Body of pancreas (tissue), 4 donors: ENCODE measurements at regions not wholly inside any gene's neighbourhood (a gene's known extent, or its start where the extent isn't known, plus 50 kb on each side); places are given as distances from the start of the nearest gene placed in this dataset.

ENCODE experiments used
- ATAC-seq: fragments of 150-250 bp; one replicate; pipeline ENCODE4 v1.9.1; 2016
- DNase-seq, 4 donors: peaks; one replicate each; pipeline ENCODE4 v3.0.0-alpha.2; 2019
- H3K27ac ChIP-seq, 4 donors: fragments of 200-600 bp; sonication (generic); 1 replicate in 3 of 4; 2 replicates in 1 of 4; pipeline versions ENCODE4 v1.5.1 to v1.6.1; 2016 to 2019; ENCODE audit warnings: mild to moderate bottlenecking in 1 of 4, mixed read lengths in 1 of 4, moderate library complexity in 1 of 4
- H3K27me3 ChIP-seq, 2 donors: fragments of 200-600 bp; sonication (generic); one replicate each; pipeline ENCODE4 v1.6.0; 2016; ENCODE audit warnings: mild to moderate bottlenecking in 1 of 2
- H3K36me3 ChIP-seq, 2 donors: fragments of 200-600 bp; sonication (generic); replicated peaks in 1 of 2; 2 replicates each; pipeline ENCODE4 v1.5.1; 2016; ENCODE audit warnings: low read depth in 2 of 2; ENCODE audit not compliant: insufficient read depth in 1 of 2
- H3K4me1 ChIP-seq: fragments of 200-600 bp; sonication (generic); one replicate; pipeline ENCODE4 v1.6.0; 2016
- H3K4me3 ChIP-seq, 2 donors: fragments of 200-600 bp; sonication (generic); 1 replicate in 1 of 2; 2 replicates in 1 of 2; pipeline ENCODE4 v1.5.1; 2016 to 2019
- H3K9me3 ChIP-seq, 3 donors: fragments of 200-600 bp; sonication (generic); 1 replicate in 2 of 3; 2 replicates in 1 of 3; pipeline ENCODE4 v1.5.1; 2016
- POLR2A ChIP-seq, 3 donors: fragments of 450-650 bp; IDR thresholded peaks; one replicate each; pipeline ENCODE4 v1.6.1; 2016; ENCODE audit warnings: antibody characterized with exemption in 3 of 3, mild to moderate bottlenecking in 2 of 3
- WGBS, 2 donors: methylation state at CpG; one replicate each; pipeline ENCODE4 v1.1.5; 2017; 5-methylcytosine and 5-hydroxymethylcytosine counted together
- intact Hi-C: fragments of 100-400 bp; cut with DNase I; formaldehyde crosslinking; loops from one replicate; pipeline ENCODE4 v1.15.1; 2023
- TF ChIP-seq, protein P1 (sequence below), 7 experiments: fragments of 450-650 bp in 4 of 7; fragments of 200-600 bp in 3 of 7; sonication (generic) in 3 of 7; IDR thresholded peaks; one replicate each; pipeline ENCODE4 v1.5.1; 2016 to 2019; ENCODE audit warnings: antibody characterized with exemption in 7 of 7

DNA sequence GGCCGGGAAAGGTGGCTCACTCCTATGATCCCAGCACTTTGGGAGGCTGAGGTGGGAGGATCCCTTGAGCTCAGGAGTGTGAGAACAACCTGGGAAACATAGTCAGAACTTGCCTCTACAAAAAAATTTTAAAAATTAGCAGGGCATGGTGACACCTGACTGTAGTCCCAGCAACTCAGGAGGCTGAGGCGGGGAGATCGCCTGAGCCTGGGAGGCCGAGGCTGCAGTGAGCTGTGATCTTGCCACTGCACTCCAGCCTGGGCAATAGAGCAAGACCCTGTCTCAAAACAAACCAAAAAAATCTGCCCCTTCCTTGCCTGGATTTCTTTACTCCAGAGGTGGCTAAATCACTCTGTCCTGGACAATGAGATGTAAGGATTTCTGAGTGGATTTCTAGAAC, 197.7 kb downstream of the NRP2 start:
- WGBS, 2 donors: 89 to 90% methylated on average over 4 of the region's 4 CpGs
- H3K9me3 ChIP-seq: no peaks in the 10 kb centered on the region
- H3K36me3 ChIP-seq: no peaks in the 10 kb centered on the region
- H3K27ac ChIP-seq: no peak overlapping the region
- intact Hi-C loops: no loop called here
- ATAC-seq (no peak), DNase-seq (no peak)
- H3K4me1 ChIP-seq: no peaks in the 10 kb centered on the region
- H3K4me3 ChIP-seq: no peak overlapping the region
- H3K27me3 ChIP-seq: no peaks in the 10 kb centered on the region
- TF ChIP-seq, protein P1, sequence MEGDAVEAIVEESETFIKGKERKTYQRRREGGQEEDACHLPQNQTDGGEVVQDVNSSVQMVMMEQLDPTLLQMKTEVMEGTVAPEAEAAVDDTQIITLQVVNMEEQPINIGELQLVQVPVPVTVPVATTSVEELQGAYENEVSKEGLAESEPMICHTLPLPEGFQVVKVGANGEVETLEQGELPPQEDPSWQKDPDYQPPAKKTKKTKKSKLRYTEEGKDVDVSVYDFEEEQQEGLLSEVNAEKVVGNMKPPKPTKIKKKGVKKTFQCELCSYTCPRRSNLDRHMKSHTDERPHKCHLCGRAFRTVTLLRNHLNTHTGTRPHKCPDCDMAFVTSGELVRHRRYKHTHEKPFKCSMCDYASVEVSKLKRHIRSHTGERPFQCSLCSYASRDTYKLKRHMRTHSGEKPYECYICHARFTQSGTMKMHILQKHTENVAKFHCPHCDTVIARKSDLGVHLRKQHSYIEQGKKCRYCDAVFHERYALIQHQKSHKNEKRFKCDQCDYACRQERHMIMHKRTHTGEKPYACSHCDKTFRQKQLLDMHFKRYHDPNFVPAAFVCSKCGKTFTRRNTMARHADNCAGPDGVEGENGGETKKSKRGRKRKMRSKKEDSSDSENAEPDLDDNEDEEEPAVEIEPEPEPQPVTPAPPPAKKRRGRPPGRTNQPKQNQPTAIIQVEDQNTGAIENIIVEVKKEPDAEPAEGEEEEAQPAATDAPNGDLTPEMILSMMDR (IDR thresholded peaks at IDR 0.05): no peak
- no peak for TF ChIP-seq POLR2A (IDR thresholded peaks at IDR 0.05)

DNA sequence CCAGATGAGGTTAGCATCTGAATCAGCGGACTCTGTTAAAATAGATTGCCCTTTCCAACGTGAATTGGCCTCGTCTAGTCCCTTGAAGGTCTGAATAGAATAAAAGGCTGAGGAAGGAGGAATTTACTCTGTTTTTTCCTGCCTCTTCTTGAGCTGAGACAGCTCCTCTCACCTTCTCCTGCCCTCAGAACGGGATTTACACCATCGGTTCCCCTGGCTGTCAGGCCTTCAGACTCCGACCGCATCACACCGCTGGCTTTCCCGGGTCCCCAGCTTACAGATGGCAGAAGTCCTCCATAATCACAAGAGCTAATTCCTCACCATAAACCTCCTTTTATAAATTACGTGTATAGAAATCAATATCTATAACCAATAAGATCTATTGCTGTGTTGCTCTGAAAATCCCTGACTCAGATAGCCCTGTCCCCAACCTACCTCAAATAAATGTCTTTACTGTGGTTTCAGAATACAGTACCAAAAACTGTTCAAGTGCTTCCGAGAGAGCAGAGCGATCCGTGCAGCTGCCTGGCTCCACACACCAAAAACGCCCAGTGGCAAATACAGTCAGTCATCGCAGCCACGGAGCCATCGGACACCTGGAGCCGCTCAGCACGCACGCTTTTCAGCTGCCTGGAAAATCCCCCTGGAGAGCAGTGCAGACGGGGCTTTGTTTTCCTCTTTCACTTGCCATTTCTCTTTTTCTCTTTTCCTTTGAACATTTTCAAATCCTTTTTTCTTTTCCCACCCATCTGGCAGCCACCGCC, 196.9 kb downstream of the NRP2 start:
- WGBS, 2 donors: 81 to 82% methylated on average over 22 of the region's 22 CpGs
- no peaks in the 10 kb centered on the region for H3K9me3 ChIP-seq
- no peaks in the 10 kb centered on the region for H3K36me3 ChIP-seq
- H3K4me3 ChIP-seq: no peak overlapping the region
- intact Hi-C loops: no loop called here
- H3K27me3 ChIP-seq: no peaks in the 10 kb centered on the region
- TF ChIP-seq, protein P1 (IDR thresholded peaks at IDR 0.05): no peak
- no peak for TF ChIP-seq POLR2A (IDR thresholded peaks at IDR 0.05)
- no peak for DNase-seq
- ATAC-seq: no peak
- no peak overlapping the region for H3K27ac ChIP-seq
- H3K4me1 ChIP-seq: no peaks in the 10 kb centered on the region

DNA sequence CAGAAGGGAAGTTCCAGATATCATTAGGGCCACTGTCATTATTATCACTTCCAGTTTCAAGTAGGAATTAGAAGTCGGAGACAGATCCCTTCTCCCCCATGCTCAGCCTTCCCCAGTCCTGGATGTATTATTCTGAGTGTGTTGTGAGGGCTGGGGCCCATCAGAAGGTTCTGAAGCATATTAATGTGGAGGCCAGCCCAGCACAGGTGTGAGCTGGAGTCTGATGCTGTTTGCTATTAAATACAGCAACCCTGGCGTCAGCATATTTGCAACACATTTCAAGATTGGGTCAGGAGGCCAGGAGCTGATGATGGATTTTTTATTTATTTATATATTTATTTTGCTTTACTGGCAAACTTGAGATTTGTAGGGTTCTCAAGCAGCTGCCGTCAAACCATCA, 195.2 kb downstream of the NRP2 start:
- TF ChIP-seq, protein P1 (IDR thresholded peaks at IDR 0.05): no peak
- TF ChIP-seq POLR2A (IDR thresholded peaks at IDR 0.05): no peak
- ATAC-seq (no peak), DNase-seq (peak in 1 of 4 donors; percentile 4)
- H3K4me3 ChIP-seq: no peak overlapping the region
- no peaks in the 10 kb centered on the region for H3K4me1 ChIP-seq
- no peak overlapping the region for H3K27ac ChIP-seq
- intact Hi-C loops: no loop called here
- no peaks in the 10 kb centered on the region for H3K27me3 ChIP-seq
- H3K36me3 ChIP-seq: no peaks in the 10 kb centered on the region
- 88 to 94% methylated on average over 3 of the region's 3 CpGs for WGBS, 2 donors
- H3K9me3 ChIP-seq: no peaks in the 10 kb centered on the region

DNA sequence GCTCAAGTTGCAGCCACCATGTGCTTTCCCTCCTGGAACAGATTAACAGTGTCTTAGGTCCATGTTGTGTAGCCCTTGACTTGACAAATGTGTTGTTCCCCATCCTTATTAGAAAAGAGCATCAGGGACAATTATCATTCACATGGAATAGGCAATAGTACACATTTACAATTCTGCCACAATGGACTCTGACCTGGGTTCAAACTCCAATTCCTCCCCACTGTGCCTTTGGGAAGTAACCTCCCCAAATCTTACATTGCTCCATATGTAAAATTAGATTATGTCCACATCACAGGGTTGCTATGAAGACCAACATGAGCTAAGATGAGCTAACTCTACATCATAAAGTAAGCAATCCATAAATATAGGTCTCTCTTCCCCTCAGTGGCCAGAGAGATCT, 193.8 kb downstream of the NRP2 start:
- TF ChIP-seq, protein P1 (IDR thresholded peaks at IDR 0.05): no peak
- no peak for TF ChIP-seq POLR2A (IDR thresholded peaks at IDR 0.05)
- no peaks in the 10 kb centered on the region for H3K9me3 ChIP-seq

DNA sequence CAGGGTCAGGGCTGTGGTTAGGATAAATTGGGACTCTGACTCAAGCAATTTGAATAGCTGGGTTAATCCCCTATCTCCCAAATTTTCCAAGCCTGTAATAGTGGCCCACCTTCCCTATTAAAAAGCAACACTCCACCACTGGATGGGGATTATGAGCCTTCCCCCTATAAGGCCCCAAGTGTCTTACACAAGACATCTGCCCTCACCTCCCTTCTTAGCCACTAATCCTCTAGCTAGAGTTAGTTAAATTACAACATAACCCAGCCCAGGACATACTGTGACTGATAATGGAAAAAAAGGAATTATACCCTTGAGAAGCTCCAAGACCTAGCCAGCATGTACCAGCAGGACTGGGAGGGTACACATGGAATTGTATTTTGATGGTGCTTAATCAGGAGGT, 190.4 kb downstream of the NRP2 start:
- no peak for ATAC-seq
- H3K4me3 ChIP-seq: no peak overlapping the region

More for the DNA sequence above, 193.8 kb downstream of the NRP2 start:
- Histone ChIP-seq H3K27ac (no peak overlapping the region), H3K36me3 (no peaks in the 10 kb centered on the region), H3K27me3 (no peaks in the 10 kb centered on the region), H3K4me3 (no peak overlapping the region), H3K4me1 (no peaks in the 10 kb centered on the region)
- ATAC-seq (no peak), DNase-seq (no peak)
- intact Hi-C loops: no loop called here

More for the DNA sequence above, 190.4 kb downstream of the NRP2 start:
- intact Hi-C loops: no loop called here
- DNase-seq: no peak
- H3K27me3 ChIP-seq: no peaks in the 10 kb centered on the region
- no peaks in the 10 kb centered on the region for H3K36me3 ChIP-seq
- no peaks in the 10 kb centered on the region for H3K9me3 ChIP-seq
- H3K4me1 ChIP-seq: no peaks in the 10 kb centered on the region
- TF ChIP-seq POLR2A (IDR thresholded peaks at IDR 0.05): no peak
- TF ChIP-seq, protein P1 (IDR thresholded peaks at IDR 0.05): no peak
- no peak overlapping the region for H3K27ac ChIP-seq
